ENCODE measurements at regions not wholly inside any gene's neighbourhood (a gene's known extent, or its start where the extent isn't known, plus 50 kb on each side); places are given as distances from the start of the nearest gene placed in this dataset.

DNA sequence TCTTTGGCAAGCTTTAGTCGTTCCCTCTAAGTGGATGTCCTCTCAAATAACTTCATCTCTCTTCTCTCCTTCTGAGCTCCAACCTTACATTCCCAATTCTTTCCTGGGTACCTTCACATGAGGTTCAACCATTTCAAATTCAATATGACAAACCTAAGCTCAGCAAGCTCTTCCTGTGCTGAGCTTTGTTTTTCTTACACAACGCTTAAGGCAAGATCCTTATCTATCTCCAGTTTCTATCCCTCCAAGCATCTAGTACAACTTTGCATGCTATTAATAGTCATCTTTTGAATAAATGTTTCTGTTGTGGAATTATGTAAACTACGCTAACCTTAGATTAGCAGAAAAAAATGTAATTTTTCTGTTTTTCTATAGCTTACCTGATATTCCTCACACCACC lies 63.7 kb upstream of the IFNG-AS1 start:
- H3K9me3 ChIP-seq (ENCODE audit: control insufficient read depth, insufficient read depth, low read length) = no peaks in the 10 kb centered on the region
- H3K36me3 ChIP-seq (ENCODE audit: insufficient read depth, low read length) = no peaks in the 10 kb centered on the region
- H3K9ac ChIP-seq (ENCODE audit: low read depth, low read length) = no peak overlapping the region
- peaks cover 9% of the 10 kb centered on the region for H3K4me1 ChIP-seq (ENCODE audit: insufficient read depth, low read length)

GRCh38 chr12:67926063-67926462 lies 63.2 kb upstream of the IFNG-AS1 start:
- Histone ChIP-seq H3K9me3 (ENCODE audit: control insufficient read depth, insufficient read depth, low read length) (no peaks in the 10 kb centered on the region), H3K9ac (ENCODE audit: low read depth, low read length) (no peak overlapping the region), H3K4me1 (ENCODE audit: insufficient read depth, low read length) (peaks cover 4% of the 10 kb centered on the region), H3K36me3 (ENCODE audit: insufficient read depth, low read length) (no peaks in the 10 kb centered on the region)

GRCh38 chr12:67927324-67927723 lies 61.9 kb upstream of the IFNG-AS1 start:
- Histone ChIP-seq H3K9ac (ENCODE audit: low read depth, low read length) (no peak overlapping the region), H3K4me1 (ENCODE audit: insufficient read depth, low read length) (no peaks in the 10 kb centered on the region), H3K36me3 (ENCODE audit: insufficient read depth, low read length) (no peaks in the 10 kb centered on the region), H3K9me3 (ENCODE audit: control insufficient read depth, insufficient read depth, low read length) (no peaks in the 10 kb centered on the region)

DNA sequence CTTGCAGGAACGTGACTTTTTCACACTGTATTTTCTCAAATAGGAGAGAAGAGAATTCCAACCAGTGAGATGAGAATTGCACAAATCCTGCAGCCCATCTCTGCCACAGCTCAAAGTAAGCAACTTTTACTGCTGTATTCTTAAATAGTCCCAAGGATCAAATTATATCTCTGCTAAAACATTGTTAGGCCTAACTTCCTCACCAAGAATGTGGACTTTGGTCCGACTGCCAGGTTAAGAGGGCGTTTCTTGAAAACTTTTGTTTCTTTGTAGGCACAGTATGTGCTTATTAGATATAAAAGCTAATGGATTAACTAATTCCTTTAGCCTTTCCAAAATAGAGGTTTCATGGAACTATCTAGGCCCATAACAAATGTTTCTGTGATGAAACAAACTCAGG lies 61.4 kb upstream of the IFNG-AS1 start:
- H3K36me3 ChIP-seq (ENCODE audit: insufficient read depth, low read length) = no peaks in the 10 kb centered on the region
- H3K9ac ChIP-seq (ENCODE audit: low read depth, low read length) = no peak overlapping the region
- no peaks in the 10 kb centered on the region for H3K9me3 ChIP-seq (ENCODE audit: control insufficient read depth, insufficient read depth, low read length)
- H3K4me1 ChIP-seq (ENCODE audit: insufficient read depth, low read length) = no peaks in the 10 kb centered on the region

DNA sequence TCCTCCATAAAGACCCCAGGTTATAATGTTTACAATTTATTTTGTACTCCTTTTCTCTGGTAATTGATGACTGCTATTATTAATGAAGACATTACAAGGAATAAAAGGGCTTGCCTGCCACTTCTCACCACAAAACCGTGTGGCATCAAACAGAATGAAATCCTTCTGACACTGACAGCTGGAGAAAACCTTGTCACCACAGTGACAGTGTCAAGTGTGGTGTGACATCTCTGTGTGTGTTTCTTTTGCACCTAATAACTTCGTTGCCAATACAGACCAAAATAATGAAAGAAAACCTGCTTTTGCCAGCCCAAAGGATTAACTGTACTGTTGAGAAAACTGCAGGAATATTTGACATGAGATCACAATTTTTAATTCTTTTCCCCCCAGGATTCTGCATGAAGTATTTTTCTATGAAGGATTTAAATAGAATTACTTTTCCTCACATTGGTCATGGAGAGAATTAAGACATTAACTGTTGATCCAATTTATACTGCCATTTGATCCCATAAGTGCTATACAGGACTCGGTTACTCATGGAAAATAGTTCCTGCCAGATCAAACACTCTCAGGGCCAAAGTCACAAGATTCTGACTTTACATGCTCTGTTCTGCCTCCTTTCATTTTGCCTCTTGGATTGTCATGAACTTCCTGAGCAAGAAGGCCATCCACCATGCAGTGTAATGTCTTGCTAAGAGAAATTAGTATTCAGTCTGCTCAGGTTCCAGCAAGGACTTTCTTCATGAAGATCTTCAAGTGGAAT lies 60.4 kb upstream of the IFNG-AS1 start:
- Histone ChIP-seq H3K9ac (ENCODE audit: low read depth, low read length) (no peak overlapping the region), H3K4me1 (ENCODE audit: insufficient read depth, low read length) (no peaks in the 10 kb centered on the region), H3K9me3 (ENCODE audit: control insufficient read depth, insufficient read depth, low read length) (no peaks in the 10 kb centered on the region), H3K36me3 (ENCODE audit: insufficient read depth, low read length) (no peaks in the 10 kb centered on the region)

DNA sequence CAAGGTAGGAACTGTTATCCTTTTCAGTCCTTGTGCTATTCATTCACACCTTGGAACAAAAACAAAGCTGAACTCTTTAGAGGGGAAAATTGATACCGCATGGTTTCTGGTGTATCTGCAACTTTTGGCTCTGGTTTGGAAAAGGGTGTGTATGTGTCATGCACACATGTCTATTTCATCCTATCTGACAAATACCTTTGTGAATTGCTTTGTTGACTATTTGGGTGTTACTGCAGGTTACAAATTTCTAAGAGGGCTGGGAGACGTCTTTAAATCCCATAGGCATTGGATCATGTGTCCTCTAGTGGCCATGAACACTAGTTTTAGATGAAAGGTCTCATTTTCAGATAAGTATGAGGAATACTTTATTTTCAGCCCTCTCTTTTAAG lies 59.9 kb upstream of the IFNG-AS1 start:
- no peaks in the 10 kb centered on the region for H3K9me3 ChIP-seq (ENCODE audit: control insufficient read depth, insufficient read depth, low read length)
- H3K4me1 ChIP-seq (ENCODE audit: insufficient read depth, low read length) = no peaks in the 10 kb centered on the region
- H3K9ac ChIP-seq (ENCODE audit: low read depth, low read length) = no peak overlapping the region
- no peaks in the 10 kb centered on the region for H3K36me3 ChIP-seq (ENCODE audit: insufficient read depth, low read length)

DNA sequence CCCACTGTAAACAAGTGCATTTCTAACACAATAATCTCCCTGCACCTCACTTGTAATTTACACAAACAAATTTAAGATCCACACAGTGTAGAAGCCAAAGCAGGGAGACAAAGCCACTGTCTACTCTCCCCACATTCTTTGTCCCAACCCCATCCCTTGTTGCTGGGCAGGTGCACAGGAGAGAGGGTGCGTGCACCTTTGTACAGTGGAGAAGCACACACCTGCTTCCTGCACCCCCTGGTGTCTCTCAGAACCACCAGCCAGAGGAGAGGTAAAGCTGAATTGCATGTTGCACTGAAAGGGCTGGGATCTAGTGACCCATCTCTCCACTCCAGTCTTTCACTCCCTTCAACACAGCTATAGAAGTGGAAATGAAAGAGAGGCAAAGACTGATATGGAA lies 51.4 kb upstream of the IFNG-AS1 start:
- Histone ChIP-seq H3K9ac (ENCODE audit: low read depth, low read length) (no peak overlapping the region), H3K4me1 (ENCODE audit: insufficient read depth, low read length) (peaks cover 9% of the 10 kb centered on the region; the same call in 1 of the 2 replicates), H3K9me3 (ENCODE audit: control insufficient read depth, insufficient read depth, low read length) (no peaks in the 10 kb centered on the region), H3K36me3 (ENCODE audit: insufficient read depth, low read length) (no peaks in the 10 kb centered on the region)
